ENCODE measurements at regions not wholly inside any gene's neighbourhood (a gene's known extent, or its start where the extent isn't known, plus 50 kb on each side); places are given as distances from the start of the nearest gene placed in this dataset.

GRCh38 chr12:93174048-93174447 lies 203.7 kb upstream of the NUDT4 start:
- no peak for DNase-seq
- H3K27ac ChIP-seq, result no peak overlapping the region
- no peak for TF ChIP-seq CTCF (IDR thresholded peaks at IDR 0.05; ENCODE audit: low read depth, low read length)
- peaks cover 8% of the 10 kb centered on the region for H3K9me3 ChIP-seq (ENCODE audit: severe bottlenecking)
- H3K36me3 ChIP-seq, result no peaks in the 10 kb centered on the region
- H3K4me3 ChIP-seq (ENCODE audit: low read depth, low read length), result no peak overlapping the region
- H3K27me3 ChIP-seq (ENCODE audit: insufficient read depth, low read depth, severe bottlenecking), result no peaks in the 10 kb centered on the region

GRCh38 chr12:93174473-93174872 lies 203.3 kb upstream of the NUDT4 start:
- H3K9me3 ChIP-seq (ENCODE audit: severe bottlenecking), result peaks cover 8% of the 10 kb centered on the region
- H3K36me3 ChIP-seq, result no peaks in the 10 kb centered on the region
- no peak overlapping the region for H3K27ac ChIP-seq
- no peak overlapping the region for H3K4me3 ChIP-seq (ENCODE audit: low read depth, low read length)
- TF ChIP-seq CTCF (IDR thresholded peaks at IDR 0.05; ENCODE audit: low read depth, low read length), result no peak
- DNase-seq, result no peak
- H3K27me3 ChIP-seq (ENCODE audit: insufficient read depth, low read depth, severe bottlenecking), result no peaks in the 10 kb centered on the region

DNA sequence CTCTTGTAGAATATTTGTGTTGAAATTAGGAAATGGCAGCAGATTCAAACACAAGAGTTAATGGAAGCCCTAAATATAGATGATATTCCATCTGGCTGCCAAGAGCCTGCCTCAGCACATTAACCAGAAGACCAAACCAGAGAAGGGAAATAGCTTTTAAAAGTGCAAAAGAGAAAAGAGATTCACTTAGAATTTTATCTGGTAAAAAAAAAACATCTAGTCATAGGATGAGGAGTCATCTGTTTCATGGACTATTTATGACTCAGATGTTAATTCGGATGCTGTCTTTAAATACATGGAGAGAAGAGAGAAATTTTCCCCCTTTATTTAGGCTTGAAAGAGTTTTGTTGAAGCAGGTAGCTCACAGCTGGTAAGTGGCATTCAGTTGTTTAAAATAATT lies 201.6 kb upstream of the NUDT4 start:
- no peak for TF ChIP-seq CTCF (IDR thresholded peaks at IDR 0.05; ENCODE audit: low read depth, low read length)
- no peak for DNase-seq
- no peak overlapping the region for H3K27ac ChIP-seq
- peaks cover 8% of the 10 kb centered on the region for H3K9me3 ChIP-seq (ENCODE audit: severe bottlenecking)
- no peaks in the 10 kb centered on the region for H3K36me3 ChIP-seq
- H3K4me3 ChIP-seq (ENCODE audit: low read depth, low read length), result no peak overlapping the region
- no peaks in the 10 kb centered on the region for H3K27me3 ChIP-seq (ENCODE audit: insufficient read depth, low read depth, severe bottlenecking)

GRCh38 chr12:93176610-93177126 lies 201.1 kb upstream of the NUDT4 start:
- H3K27ac ChIP-seq, result no peak overlapping the region

DNA sequence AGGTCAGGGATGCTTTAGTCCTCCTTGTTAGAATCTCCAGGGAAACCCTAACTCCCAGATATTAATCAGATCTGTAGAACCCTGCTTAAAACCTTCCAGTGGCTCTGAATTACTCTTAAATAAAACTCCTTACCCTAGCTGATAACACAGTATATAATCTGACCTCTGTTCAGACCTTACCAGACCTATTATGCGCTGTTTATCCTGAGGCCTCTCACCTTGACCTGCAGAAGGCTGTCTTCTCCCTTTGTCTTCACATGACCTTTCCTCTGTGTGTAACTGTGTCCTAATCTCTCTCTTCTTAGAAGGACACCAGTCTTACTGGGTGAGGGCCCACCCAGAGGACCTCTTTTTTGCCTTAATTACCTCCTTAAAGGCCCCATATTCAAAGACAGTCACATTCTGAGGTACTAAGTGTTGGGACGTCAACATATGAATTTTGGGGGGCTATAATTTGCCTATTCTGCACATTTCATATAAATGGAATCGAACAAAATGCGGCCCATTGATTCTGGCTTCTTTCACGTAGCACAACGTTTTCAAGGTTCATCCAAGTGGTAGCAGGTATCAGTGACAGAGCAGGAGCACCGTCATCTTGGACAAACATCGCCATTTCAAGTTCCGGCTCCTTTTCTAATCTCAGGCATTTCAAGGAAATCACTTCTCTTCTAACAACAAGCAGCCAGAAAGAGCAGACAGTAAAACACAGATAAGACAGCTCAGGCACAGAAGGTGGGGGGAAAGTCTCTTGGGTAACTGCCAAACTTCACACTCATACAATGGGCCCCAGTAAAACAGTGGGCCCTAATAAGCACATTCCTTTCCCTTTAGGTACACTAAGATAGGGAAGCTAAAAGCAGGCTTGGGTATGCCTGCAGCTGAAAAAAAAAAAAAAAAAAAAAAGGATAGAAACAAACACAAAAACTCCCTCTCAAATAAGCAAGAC lies 200.2 kb upstream of the NUDT4 start:
- no peak overlapping the region for H3K27ac ChIP-seq
- no peaks in the 10 kb centered on the region for H3K36me3 ChIP-seq
- no peaks in the 10 kb centered on the region for H3K27me3 ChIP-seq (ENCODE audit: insufficient read depth, low read depth, severe bottlenecking)
- no peak for DNase-seq
- TF ChIP-seq CTCF (IDR thresholded peaks at IDR 0.05; ENCODE audit: low read depth, low read length), result no peak
- H3K9me3 ChIP-seq (ENCODE audit: severe bottlenecking), result peaks cover 8% of the 10 kb centered on the region
- H3K4me3 ChIP-seq (ENCODE audit: low read depth, low read length), result no peak overlapping the region

More at GRCh38 chr12:93176610-93177126, 201.1 kb upstream of the NUDT4 start:
- no peak for TF ChIP-seq CTCF (IDR thresholded peaks at IDR 0.05; ENCODE audit: low read depth, low read length)
- H3K4me3 ChIP-seq (ENCODE audit: low read depth, low read length), result no peak overlapping the region
- no peaks in the 10 kb centered on the region for H3K36me3 ChIP-seq
- DNase-seq, result no peak
- peaks cover 8% of the 10 kb centered on the region for H3K9me3 ChIP-seq (ENCODE audit: severe bottlenecking)
- no peaks in the 10 kb centered on the region for H3K27me3 ChIP-seq (ENCODE audit: insufficient read depth, low read depth, severe bottlenecking)

All from WERI-Rb-1 (cell line).